HG03108 (cell line): ENCODE measurements at regions not wholly inside any gene's neighbourhood (a gene's known extent, or its start where the extent isn't known, plus 50 kb on each side); places are given as distances from the start of the nearest gene placed in this dataset.
"Not testable (repeated sequence)": the region's sequence is repeated elsewhere in the genome, so short reads cannot be mapped to it uniquely, and the experiment has no call there.

Experiments
- ATAC-seq: cut with Tn5 transposase; IDR thresholded peaks from one replicate; pipeline ENCODE4 v1.9.1; 2021; ENCODE audit warnings: moderate library complexity; ENCODE audit not compliant: unreplicated experiment

DNA sequence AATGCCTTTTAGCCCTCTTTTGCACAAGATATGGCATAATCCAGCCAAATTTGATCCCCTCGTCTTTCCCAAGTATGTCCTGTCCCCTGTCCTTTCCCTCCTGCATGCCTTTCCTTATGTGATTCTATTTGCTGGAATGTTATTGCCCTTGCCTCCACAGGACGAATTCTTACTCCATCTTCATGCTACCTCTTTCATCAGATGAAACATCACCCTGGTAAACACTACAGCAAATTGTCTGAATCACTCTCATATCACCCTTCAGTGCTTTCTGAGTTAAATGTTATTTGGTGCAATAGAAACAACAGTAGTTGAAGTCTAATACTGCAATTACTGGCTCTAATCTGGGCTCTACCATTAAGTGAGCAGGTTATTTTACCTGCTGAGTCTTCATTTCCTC lies 52.2 kb upstream of the FAT1 start:
- no peak for ATAC-seq

DNA sequence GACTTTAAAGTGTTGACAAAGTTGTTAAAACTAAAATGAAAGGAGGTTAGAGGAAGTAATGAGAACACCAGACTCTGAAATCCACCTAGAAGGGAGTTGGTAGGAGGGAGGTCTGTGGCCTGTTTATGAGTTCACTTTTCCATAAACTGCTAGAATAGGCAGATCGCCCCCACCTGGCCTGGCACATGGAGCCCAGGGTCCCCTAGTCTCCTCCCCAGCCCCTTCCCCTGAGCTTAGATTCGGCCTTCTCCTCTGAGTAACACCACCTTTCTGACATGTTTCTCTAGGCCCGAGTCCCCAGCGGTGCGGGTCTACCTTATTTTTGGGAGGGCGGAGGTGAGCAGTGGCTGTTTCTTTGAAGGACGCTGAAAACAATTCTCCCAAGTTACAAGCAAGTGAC lies 54.5 kb upstream of the FAT1 start:
- no peak for ATAC-seq

DNA sequence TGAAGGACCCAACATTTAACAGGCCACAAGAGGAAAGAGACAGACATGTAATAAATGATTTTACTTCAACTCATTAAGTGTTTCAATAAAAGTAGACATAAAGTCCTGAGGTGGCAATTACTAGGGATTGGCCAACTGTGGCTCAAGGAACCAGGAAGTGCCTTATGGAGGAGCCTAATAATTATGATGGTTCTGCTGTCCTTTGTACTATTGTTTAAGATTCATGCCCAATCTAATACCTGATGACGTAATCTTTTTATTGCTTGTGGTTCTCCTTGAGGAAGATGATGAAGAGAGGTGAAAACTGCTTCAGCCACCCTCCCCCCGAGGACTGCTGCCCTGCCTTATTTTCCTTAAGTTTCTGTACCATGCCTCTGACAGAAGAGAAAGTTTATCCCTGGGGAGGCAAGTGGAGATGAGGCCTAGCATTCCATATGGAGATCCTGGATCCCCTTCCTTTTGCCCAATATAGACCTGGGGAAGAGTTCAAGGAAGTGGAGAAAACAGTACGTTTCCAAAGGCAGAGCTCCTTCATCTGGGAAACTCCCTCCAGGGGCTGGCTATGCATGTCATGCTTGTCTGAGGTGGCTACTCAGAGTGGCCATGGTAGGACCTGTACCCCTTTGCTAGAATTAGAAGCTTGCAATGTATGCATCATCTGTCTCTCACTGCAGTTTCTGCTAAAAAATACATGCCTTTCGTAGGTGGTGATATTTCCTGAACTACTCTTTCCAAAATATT lies 56.8 kb upstream of the FAT1 start:
- ATAC-seq: no peak

DNA sequence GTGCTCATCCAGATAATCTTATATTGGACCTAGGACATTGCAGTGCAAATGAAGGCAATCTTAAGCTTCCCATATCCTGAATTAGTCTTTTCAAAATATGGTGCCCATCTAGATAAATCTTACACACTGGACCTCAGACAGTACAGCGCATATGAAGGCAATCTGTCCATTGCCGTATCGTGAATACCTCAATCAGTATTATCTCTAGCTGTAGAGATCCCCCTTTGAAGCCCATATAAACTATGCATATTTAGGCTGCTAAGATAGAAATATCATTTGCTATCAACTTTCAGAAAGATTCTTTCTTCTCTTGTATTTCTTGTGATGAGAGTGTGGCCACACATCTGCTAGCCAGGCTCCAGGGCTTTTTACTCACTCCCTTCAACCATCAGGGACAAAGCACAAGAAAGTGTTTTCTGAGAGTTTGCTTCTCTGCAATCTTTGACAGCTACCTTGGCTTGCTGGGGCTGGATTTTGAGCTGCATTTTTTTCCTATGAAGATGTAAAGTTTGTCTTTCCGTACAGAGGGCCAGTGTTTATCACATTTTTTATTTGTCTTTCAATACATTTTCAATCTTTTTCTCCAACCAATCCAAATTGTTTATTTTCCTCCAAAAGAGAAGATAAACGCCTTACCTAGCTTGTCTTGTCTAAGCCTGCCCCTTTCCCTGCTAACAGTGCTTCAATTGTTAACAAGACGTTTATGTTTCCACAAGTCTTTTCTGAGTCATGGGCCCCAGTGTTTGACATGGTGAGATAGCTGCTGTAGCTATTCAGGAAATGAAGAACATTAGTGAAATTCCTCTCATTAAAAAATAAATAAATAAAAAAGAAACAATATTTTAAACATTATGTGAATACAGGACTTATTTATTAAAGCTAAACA lies 57.6 kb upstream of the FAT1 start:
- ATAC-seq: no peak

DNA sequence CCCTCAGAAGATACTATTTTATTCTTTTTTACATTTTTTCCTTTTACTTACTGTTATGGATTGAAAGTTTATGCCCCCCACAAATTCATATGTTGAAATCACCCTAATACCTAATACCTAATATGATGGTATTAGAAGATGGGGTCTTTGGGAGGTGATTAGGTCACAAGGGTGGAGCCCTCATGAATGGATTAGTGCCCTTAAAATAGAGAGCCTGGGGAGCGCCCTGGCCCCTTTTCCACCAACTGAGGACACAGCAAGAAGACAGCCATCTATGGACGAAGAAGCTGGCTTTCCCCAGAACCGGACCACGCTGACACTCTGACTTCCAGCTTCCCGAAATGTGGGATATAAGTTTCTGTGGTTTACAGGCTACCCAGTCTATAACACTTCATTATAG lies 58.6 kb upstream of the FAT1 start:
- ATAC-seq: no peak

DNA sequence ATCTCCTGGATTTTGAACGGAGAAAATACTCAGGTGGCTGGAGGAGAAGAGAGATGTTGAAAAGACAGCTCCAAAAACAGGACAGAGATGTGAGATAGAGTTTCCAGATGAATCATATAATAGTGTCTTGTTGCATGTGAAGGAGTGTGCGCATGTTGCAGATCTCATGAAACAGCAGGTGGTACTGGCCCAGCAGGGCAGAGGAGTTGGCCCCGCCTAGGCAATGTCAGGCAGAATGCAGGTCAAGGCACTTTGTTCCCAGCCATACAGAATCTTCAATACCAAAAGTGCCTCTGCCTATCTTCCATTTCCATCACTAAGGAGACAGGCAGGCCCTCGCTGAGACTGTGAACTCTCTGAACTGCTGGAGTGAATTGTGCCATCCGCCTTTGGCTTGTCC lies 63.9 kb upstream of the FAT1 start:
- no peak for ATAC-seq

DNA sequence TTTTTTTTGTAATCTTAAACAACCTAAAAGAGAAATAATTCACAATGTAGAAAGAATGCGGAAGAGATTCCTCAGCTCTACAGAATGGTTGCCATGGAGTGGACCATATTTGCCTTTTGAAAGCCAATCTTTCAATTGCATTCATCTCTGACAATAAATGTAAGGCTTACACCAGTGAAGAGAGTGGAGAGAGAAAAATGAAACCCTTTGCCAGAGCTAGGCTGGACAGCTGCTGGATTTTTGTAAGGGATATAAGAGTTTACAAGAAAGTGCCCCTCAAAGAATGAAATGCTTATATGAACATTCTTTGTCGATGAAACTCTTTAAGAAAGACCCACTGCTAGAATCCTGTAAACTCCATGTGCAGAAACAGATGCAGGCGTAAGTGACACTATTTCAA lies 66.0 kb upstream of the FAT1 start:
- no peak for ATAC-seq

DNA sequence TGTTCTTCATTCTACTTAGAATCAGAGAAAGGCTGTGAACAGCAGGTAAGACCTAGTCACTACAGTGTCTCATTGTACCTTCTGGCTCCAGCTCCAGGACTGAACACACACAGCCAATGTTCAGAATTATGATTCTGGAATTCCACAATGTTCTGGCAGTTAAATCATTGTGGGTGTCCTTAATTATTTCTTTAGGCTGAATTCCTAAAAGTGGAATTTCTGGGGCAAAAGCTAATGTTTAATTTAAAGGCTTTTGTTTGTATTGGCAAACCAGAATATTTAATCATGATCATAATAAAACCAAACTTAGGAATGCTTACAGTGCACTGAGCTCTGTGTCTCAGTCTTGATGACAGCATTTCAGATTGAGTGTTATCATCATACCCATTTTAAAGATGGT lies 67.0 kb upstream of the FAT1 start:
- ATAC-seq: no peak

DNA sequence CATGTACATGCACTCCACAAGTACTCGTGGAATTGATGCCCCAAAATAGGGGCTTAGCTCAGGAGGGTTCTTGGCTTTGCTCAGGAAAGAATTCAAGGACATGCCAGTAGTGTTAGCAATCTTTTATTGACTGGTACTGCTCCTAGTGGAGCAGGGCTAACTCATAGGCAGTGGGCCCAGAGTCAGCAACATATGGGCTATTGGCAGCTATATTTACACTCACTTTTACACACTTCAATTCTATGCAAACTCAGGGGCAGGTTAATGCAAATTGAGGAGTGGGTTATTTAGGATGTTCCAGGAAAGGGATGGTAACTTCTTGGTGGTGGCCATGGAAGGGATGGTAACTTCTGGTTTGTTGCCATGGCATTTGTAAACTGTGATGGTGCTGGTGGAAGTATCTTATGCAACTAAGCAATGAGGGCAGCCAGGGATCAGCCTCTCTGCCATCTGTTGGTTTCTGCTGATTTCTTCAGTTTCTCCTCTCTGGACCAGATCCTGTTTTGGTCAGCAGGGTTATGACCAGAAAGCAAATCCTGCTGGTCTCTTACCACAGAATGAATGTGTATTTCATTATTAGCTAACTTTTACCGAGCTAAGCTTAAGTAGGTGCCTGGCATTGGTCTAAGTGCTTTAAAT lies 69.2 kb upstream of the FAT1 start:
- no peak for ATAC-seq

DNA sequence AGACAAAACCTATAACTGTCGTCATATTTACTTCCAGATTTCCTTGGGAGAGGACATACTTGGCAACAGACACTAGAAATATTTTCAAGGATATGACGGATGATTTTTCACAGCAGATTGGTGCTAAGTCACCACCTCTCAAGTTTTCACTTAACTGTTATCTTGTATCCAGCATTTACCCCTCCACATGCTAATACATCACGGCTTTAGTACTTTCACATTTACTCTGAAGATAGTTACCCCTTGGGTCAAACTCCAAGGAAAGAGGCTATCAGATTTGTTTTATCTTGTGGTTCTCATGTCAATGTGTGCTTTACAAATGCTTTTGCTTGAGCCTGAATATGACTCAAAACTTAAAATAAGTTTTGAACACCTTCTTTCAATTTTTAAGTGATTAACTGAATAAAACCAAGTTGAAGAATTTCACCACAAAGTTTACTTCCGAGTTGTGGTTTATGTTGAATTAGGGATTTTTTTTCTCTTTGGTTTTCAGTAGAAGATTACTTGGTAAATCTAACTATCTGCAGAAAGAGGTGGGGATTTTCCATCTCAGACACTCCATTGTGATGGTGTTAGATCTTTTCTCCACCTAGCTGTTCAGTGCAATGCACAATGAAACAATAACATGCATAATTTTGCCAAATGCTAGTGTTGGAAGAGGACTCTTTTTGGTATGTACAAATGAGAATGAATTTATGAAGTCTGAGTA lies 75.4 kb upstream of the FAT1 start:
- no peak for ATAC-seq

DNA sequence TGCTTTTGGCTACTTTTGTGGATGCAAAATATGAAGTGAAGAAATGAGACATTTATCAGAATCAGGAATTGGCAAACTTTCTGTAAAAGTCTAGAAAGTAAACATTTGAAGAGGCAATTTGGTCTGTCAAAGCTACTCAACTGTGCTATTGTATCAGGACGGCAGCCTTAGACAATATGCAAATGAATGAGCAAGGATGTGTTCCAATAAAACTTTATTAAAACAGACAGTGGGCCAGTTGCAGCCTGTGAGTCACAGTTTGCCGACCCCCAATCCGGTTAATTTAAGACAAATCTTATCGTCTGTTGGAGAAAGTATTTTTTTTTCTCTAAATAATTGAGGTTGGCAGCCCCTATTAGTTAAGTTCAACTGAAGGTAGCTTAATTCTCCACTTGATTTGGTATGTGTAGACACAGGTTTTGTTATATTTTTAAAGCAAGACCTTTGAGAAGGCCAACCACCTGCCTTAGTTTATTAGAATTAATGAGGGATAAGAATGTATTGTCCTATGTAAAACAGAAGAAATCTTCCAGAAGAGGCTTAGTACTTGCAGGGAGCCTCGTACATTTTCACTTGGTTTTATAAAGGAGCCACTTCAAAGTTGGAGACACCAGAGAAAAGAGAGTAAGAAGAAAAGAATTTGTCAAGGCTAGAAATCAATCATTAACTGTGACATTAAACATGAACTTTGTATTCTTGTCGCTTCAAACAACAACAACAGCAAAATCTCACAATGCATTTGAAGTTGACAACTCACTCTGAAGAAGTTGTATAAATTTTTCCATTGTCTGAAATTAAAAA lies 81.6 kb upstream of the FAT1 start:
- no peak for ATAC-seq

DNA sequence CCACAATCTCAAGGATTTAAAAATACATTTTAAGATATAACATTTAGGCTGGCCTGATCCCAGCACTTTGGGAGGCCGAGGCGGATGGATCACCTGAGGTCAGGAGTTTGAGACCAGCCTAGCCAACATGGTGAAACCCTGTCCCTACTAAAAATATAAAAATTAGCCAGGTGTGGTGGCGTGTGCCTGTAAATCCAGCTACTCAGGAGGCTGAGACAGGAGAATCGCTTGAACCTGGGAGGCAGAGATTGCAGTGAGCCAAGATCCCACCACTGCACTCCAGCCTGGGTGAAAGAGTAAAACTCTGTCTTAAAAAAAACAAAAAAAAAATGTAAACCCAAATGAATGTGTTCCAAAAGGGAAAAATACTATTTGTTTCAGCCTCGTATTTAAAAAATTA lies 82.3 kb upstream of the FAT1 start:
- not testable (repeated sequence) for ATAC-seq

DNA sequence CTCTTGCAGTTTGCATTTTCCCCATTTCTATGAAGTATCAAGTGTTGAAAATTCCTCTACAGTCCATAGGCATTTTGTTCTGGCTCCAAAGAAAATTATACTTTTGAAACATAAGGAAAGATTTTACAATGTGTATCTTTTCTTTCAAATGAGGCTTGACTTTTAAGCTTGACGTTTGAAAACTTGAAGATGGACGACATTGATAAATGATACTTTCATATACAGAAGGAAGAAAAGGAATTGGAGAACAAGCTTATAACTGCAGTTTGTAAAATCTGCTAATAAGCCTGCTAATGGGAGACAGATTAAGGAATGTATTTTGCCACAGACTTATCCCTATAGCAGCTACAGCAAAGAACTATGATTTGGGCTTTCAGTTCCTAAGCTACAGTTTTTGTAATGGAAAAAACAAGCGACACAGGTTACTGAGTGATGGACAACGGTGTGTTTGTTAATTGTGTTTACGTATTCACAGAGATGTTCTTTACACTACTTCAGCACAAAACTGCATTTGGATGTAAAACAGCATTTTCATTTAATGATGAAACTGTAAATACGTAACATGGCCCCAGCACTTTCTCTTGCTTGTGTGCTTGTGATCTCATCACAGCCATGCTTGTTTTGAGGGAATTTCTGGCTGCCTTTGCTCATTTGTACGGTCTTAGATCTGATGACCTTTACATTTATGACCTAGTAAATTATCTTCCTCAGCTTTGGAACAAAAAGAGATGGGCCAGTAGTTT lies 83.2 kb upstream of the FAT1 start:
- ATAC-seq: no peak

DNA sequence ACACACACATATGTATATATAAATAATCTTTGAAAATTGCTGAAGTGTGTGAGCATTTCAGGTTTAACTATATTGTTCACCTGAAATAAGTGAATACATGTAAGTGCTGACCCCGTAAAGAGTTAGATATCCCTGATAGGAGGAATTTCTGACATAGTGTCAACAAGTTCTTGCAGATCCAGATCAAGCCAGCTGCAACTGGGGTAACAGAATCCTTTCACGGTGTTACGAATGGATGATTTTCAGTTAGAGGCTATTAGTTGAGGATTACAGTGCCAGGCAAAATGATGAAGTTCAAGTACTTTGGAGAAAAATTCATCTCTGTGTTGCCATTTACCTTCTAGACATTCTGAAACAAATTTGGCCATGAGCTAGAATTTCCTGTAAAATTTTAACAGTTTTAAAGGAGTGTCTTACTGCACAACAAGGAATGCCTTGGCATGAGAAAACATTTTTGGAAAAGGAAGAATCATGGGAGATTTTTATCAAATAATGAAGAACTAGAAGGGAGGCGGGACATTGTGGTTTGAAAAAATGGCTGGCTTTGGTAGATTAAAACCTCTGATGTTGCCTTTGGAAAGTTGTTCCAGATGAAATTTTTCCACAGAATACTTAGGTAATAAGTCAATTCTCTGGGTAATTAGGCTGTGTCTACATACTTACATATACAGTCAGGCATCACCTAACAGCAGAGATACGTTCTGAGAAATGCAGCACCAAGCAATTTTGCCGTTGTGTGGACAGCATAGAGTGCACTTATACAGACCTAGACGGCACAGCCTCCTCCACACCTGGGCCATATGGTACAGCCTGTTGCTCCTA lies 84.4 kb upstream of the FAT1 start:
- ATAC-seq: no peak

DNA sequence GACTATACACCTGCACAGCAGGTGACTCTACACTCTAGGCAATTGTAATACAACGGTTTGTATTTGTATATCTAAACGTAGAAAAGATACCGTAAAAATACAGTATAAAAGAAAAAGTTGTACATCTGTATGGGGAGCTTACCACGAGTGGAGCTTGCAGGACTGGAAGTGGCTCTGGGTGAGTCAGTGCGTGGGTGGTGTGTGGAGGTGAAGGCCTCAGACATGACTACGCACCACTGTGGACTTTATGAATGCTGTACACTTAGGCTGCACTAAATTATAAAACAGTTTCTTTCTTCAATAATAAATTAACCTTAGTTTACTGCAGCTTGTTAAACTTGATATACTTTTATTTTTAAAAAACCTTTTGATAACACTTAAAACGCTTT lies 85.0 kb upstream of the FAT1 start:
- no peak for ATAC-seq

DNA sequence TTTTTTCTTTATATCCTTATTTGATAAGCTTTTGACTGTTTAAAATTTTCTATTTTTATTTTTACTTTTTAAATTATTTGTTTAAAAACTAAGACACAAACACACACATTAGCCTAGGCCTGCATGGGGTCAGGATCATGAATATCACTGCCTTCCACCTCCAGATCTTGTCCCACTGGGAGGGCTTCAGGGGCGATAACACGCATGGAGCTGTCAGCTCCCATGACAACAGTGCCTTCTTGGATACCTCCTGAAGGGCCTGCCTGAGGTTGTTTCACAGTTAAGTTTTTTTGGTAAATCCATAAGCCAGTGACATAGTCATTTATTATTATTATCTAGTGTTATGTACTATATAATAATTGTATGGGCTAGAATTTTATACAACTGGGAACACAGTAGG lies 85.4 kb upstream of the FAT1 start:
- ATAC-seq: no peak

DNA sequence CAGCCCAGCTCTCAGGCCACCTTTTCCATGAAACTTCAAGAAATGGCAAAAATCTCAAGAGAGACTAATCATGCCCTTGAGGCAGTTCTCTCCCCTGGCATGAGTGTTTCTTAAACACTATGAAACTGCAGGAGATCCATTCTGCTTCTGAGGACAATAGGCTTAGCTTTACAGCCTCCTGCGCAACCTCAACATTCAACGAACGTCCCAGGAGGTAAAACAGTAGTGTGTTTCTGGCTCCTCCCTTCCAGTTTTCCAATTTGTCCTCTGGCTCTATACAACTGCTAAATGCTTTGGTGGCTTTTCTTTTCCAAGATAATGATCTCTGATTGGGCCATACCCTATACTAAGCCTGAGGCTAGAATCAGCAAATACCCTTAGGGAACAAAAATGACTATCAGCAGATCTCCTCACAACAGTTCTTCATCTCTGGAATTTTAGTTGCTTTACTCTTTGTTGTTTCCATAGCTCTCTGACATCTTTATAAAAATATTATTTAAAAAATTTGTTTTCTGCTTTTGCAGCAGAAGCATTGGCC lies 87.0 kb upstream of the FAT1 start:
- ATAC-seq: no peak

DNA sequence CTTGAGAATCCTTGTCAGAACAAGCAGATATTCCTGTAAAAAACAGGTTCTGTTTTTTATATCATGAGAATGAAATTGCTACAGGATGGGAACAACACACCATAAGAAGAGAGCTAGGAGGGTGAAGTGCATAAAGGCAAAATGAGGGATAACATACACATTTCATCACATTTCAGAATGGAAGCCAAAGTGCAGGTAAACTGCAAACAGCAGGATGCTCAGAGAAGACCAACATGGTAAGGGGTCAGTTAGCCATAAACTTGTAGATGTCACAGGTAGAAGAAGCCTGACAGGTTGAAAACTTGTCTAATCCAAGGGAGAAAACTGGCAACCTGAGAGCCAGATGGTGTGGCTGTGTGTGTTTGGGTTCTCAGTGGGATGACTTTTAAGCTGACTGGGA lies 88.9 kb upstream of the FAT1 start:
- ATAC-seq: no peak
